ENCODE measurements at regions not wholly inside any gene's neighbourhood (a gene's known extent, or its start where the extent isn't known, plus 50 kb on each side); places are given as distances from the start of the nearest gene placed in this dataset.
"Not testable (repeated sequence)": the region's sequence is repeated elsewhere in the genome, so short reads cannot be mapped to it uniquely, and the experiment has no call there.

- no peak for DNase-seq
Observed at GRCh38 chr6:157727629-157728182, 95.3 kb upstream of the SNX9 start.

GRCh38 chr6:157728183-157728881 lies 94.7 kb upstream of the SNX9 start:
- DNase-seq: no peak

GRCh38 chr6:157731221-157731620 lies 91.8 kb upstream of the SNX9 start:
- no peak for DNase-seq

GRCh38 chr6:157732007-157732406 lies 91.0 kb upstream of the SNX9 start:
- no peak for DNase-seq

GRCh38 chr6:157732416-157733161 lies 90.5 kb upstream of the SNX9 start:
- no peak for DNase-seq

- not testable (repeated sequence) for DNase-seq
Observed at GRCh38 chr6:157736555-157736954, 86.5 kb upstream of the SNX9 start.

GRCh38 chr6:157741321-157741947 lies 81.6 kb upstream of the SNX9 start:
- no peak for DNase-seq

GRCh38 chr6:157741948-157742556 lies 81.0 kb upstream of the SNX9 start:
- DNase-seq: no peak

- DNase-seq: no peak
Observed at GRCh38 chr6:157744102-157744601, 78.9 kb upstream of the SNX9 start.

- no peak for DNase-seq
Observed at GRCh38 chr6:157746897-157747296, 76.1 kb upstream of the SNX9 start.

- no peak for DNase-seq
Observed at GRCh38 chr6:157747370-157747769, 75.7 kb upstream of the SNX9 start.

- no peak for DNase-seq
Observed at GRCh38 chr6:157748839-157749571, 74.0 kb upstream of the SNX9 start.

- DNase-seq: not testable (repeated sequence)
Observed at GRCh38 chr6:157750973-157751372, 72.1 kb upstream of the SNX9 start.

GRCh38 chr6:157751547-157752200 lies 71.4 kb upstream of the SNX9 start:
- DNase-seq: no peak

GRCh38 chr6:157752879-157753278 lies 70.2 kb upstream of the SNX9 start:
- DNase-seq: not testable (repeated sequence)

- DNase-seq: no peak
Observed at GRCh38 chr6:157753291-157753690, 69.8 kb upstream of the SNX9 start.

- DNase-seq: not testable (repeated sequence)
Observed at GRCh38 chr6:157753801-157754200, 69.2 kb upstream of the SNX9 start.

- no peak for DNase-seq
Observed at GRCh38 chr6:157754351-157754750, 68.7 kb upstream of the SNX9 start.

- no peak for DNase-seq
Observed at GRCh38 chr6:157755032-157755745, 67.9 kb upstream of the SNX9 start.

- no peak for DNase-seq
Observed at GRCh38 chr6:157755746-157756411, 67.2 kb upstream of the SNX9 start.

All from inflammatory macrophage treated with lipopolysaccharide for 1 hour (primary cell).